ENCODE measurements at regions not wholly inside any gene's neighbourhood (a gene's known extent, or its start where the extent isn't known, plus 50 kb on each side); places are given as distances from the start of the nearest gene placed in this dataset.

GRCh38 chr2:235235977-235236767 lies 257.7 kb upstream of the AGAP1 start:
- Histone ChIP-seq H3K4me3 (no peak overlapping the region), H3K79me2 (no peaks in the 10 kb centered on the region), H3K9me3 (ENCODE audit: low read depth) (no peaks in the 10 kb centered on the region), H2AFZ (no peak overlapping the region), H3K4me1 (ENCODE audit: insufficient read depth) (peaks cover 2% of the 10 kb centered on the region), H3K36me3 (replicated peaks; ENCODE audit: insufficient read depth, low read depth) (no peaks in the 10 kb centered on the region), H3K9me2 (replicated peaks; ENCODE audit: insufficient read depth) (no peaks in the 10 kb centered on the region), H3K27me3 (no peaks in the 10 kb centered on the region), H4K20me1 (ENCODE audit: insufficient read depth, poor library complexity, severe bottlenecking) (no peaks in the 10 kb centered on the region), H3K4me2 (no peak overlapping the region), H3K27ac (no peak overlapping the region)
- WGBS (ENCODE audit: low lambda C conversion rate, missing lambda C conversion rate) = 68% methylated on average over 7 of the region's 7 CpGs
- TF ChIP-seq, protein P1, sequence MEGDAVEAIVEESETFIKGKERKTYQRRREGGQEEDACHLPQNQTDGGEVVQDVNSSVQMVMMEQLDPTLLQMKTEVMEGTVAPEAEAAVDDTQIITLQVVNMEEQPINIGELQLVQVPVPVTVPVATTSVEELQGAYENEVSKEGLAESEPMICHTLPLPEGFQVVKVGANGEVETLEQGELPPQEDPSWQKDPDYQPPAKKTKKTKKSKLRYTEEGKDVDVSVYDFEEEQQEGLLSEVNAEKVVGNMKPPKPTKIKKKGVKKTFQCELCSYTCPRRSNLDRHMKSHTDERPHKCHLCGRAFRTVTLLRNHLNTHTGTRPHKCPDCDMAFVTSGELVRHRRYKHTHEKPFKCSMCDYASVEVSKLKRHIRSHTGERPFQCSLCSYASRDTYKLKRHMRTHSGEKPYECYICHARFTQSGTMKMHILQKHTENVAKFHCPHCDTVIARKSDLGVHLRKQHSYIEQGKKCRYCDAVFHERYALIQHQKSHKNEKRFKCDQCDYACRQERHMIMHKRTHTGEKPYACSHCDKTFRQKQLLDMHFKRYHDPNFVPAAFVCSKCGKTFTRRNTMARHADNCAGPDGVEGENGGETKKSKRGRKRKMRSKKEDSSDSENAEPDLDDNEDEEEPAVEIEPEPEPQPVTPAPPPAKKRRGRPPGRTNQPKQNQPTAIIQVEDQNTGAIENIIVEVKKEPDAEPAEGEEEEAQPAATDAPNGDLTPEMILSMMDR (IDR thresholded peaks at IDR 0.05; ENCODE audit: poor library complexity) = no peak
- TF ChIP-seq EZH2 (IDR thresholded peaks at IDR 0.05; ENCODE audit: borderline replicate concordance) (no peak), EZH2phosphoT487 (IDR thresholded peaks at IDR 0.05; ENCODE audit: low read depth, severe bottlenecking, unreplicated experiment) (no peak)
- no peak for DNase-seq (ENCODE audit: low spot score)

- Histone ChIP-seq H3K36me3 (replicated peaks; ENCODE audit: insufficient read depth, low read depth) (no peaks in the 10 kb centered on the region), H2AFZ (no peak overlapping the region), H4K20me1 (ENCODE audit: insufficient read depth, poor library complexity, severe bottlenecking) (no peaks in the 10 kb centered on the region), H3K9me3 (ENCODE audit: low read depth) (no peaks in the 10 kb centered on the region), H3K4me3 (no peak overlapping the region), H3K27ac (peak overlapping the region; percentile 30), H3K27me3 (no peaks in the 10 kb centered on the region), H3K4me1 (ENCODE audit: insufficient read depth) (no peaks in the 10 kb centered on the region), H3K79me2 (no peaks in the 10 kb centered on the region), H3K4me2 (no peak overlapping the region), H3K9me2 (replicated peaks; ENCODE audit: insufficient read depth) (no peaks in the 10 kb centered on the region)
- WGBS (ENCODE audit: low lambda C conversion rate, missing lambda C conversion rate) = 36% methylated on average over 3 of the region's 3 CpGs
- TF ChIP-seq EZH2 (IDR thresholded peaks at IDR 0.05; ENCODE audit: borderline replicate concordance) (no peak), EZH2phosphoT487 (IDR thresholded peaks at IDR 0.05; ENCODE audit: low read depth, severe bottlenecking, unreplicated experiment) (no peak)
- TF ChIP-seq, protein P1 (IDR thresholded peaks at IDR 0.05; ENCODE audit: poor library complexity) = no peak
- DNase-seq (ENCODE audit: low spot score) = peak; percentile 70
Observed at GRCh38 chr2:235238537-235238936, 255.3 kb upstream of the AGAP1 start.

DNA sequence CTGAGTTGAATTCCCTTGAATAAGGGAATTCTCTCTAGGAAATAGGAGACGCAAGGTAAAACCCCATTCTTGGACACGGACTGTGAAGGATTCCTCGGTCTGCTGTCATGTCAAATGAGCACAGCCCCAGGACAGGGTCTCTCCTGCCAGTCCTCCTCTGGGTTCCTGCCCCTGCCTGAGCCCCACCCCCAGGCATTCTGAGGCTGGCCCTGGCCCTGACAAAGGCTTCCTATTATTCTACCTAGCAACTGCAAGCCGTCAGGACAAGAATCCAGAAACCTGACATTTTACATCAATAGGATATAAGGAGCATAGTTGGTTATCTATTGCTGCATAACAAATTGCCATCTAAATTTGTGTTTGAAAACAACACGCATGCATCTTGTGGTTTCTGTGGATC lies 253.3 kb upstream of the AGAP1 start:
- TF ChIP-seq EZH2 (IDR thresholded peaks at IDR 0.05; ENCODE audit: borderline replicate concordance) = no peak
- TF ChIP-seq, protein P1 (IDR thresholded peaks at IDR 0.05; ENCODE audit: poor library complexity) = no peak
- H3K79me2 ChIP-seq = no peaks in the 10 kb centered on the region
- H3K4me3 ChIP-seq = no peak overlapping the region
- no peaks in the 10 kb centered on the region for H3K36me3 ChIP-seq (replicated peaks; ENCODE audit: insufficient read depth, low read depth)
- H3K9me3 ChIP-seq (ENCODE audit: low read depth) = no peaks in the 10 kb centered on the region
- H3K4me1 ChIP-seq (ENCODE audit: insufficient read depth) = no peaks in the 10 kb centered on the region
- no peaks in the 10 kb centered on the region for H4K20me1 ChIP-seq (ENCODE audit: insufficient read depth, poor library complexity, severe bottlenecking)
- no peak overlapping the region for H2AFZ ChIP-seq
- no peak for DNase-seq (ENCODE audit: low spot score)
- H3K27ac ChIP-seq = no peak overlapping the region
- H3K9me2 ChIP-seq (replicated peaks; ENCODE audit: insufficient read depth) = no peaks in the 10 kb centered on the region
- no peak overlapping the region for H3K4me2 ChIP-seq
- whole genome bisulfite sequencing (ENCODE audit: low lambda C conversion rate, missing lambda C conversion rate) = 66% methylated on average over 5 of the region's 5 CpGs
- H3K27me3 ChIP-seq = no peaks in the 10 kb centered on the region

Measured in hepatocyte (in vitro differentiated cells).